A172 (cell line): ENCODE measurements at regions not wholly inside any gene's neighbourhood (a gene's known extent, or its start where the extent isn't known, plus 50 kb on each side); places are given as distances from the start of the nearest gene placed in this dataset.
A peak's percentile ranks its signal among the peaks of the same experiment; 100 is the strongest.

Experiments
- DNase-seq: peaks from one replicate; pipeline ENCODE4 v3.0.0-alpha.2; 2015; ENCODE audit warnings: low spot score

DNA sequence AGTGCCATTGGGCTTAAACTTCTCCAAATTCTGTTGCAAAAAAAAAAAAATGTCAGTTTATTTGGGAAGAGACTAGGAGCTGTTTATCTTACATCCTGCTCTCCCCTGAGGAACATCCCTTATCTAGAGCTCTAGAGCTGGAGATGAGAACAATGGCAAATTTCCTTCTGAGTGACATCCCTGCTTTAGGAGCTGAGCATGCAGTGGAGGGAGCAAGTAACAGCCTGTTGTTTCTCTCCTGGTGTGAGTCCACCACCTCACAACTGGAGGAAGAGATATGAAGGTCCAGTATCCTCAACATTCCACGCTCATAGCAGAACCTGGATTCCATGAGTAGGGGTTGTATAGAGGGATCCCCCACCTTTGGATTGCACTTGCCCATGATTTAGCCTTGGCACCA is 676.4 kb downstream of the PCDH18 start:
- DNase-seq, result no peak

GRCh38 chr4:136850446-136850845 is 681.8 kb downstream of the PCDH18 start:
- no peak for DNase-seq

- DNase-seq, result no peak
These were observed 684.2 kb downstream of the PCDH18 start for GRCh38 chr4:136847881-136848621.

GRCh38 chr4:136841526-136841925 is 690.8 kb downstream of the PCDH18 start:
- no peak for DNase-seq

GRCh38 chr4:136838607-136839006 is 693.7 kb downstream of the PCDH18 start:
- DNase-seq, result no peak

GRCh38 chr4:136831553-136831952 is 700.7 kb downstream of the PCDH18 start:
- DNase-seq, result no peak

DNA sequence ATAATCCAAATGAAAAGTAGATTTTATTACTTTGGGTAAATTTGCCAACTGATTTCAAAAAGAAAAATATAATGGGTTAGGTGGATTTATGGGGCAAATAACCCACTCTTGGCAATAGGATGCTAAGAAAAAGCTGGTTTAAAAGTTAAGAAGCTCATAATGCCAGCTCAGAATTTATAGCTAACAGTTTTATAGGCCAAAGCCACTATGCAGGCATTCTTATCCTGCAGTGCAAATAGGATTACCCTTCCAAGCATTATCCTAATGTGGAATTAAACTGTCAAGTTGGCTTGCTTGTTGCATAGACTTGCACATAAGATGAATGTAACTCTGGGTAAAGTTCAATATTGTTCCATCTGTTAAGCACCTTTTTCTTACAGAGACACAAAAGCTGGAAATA is 703.0 kb downstream of the PCDH18 start:
- DNase-seq, result no peak

GRCh38 chr4:136823020-136823419 is 709.3 kb downstream of the PCDH18 start:
- DNase-seq, result no peak

GRCh38 chr4:136818811-136819330 is 713.4 kb downstream of the PCDH18 start:
- DNase-seq, result peak; percentile 14

DNA sequence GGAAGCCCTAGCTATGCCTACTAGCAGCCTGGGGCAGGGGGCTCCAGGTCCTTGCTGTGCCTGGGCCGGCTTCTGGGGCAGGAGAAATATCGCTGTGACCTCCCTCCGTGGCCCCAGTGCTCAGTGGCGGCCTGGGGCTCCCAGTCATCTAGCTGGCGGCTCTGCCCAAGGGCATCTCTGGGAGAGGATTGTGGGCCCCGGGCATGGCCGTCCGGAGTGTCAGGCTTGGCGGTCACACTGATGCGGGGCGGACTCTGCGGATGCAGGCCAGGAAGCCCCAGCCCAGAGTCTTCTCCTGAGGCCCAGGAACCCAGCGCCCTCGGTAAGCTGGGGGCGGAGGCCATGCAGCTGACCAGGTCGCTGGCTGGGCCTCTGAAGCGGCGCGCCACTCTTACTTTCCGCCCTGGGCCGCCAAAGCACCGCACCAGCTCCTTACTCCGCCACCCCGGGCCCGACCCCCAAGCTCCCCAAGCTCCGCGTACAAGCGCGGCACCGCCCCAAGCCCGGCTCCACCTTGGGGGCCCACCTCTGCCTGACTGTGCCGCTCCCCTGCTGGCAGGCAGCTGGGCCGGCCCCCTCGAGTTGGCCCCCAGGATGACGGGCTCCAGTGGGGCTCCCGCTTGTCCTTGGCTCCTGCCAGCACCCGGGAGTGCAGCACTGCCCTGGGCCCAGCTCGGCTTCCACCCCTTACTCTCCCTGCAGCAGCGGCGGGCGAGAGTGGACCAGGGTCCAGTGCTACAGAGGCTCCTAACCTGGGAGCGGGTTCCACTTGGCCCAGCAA is 720.0 kb downstream of the PCDH18 start:
- no peak for DNase-seq

DNA sequence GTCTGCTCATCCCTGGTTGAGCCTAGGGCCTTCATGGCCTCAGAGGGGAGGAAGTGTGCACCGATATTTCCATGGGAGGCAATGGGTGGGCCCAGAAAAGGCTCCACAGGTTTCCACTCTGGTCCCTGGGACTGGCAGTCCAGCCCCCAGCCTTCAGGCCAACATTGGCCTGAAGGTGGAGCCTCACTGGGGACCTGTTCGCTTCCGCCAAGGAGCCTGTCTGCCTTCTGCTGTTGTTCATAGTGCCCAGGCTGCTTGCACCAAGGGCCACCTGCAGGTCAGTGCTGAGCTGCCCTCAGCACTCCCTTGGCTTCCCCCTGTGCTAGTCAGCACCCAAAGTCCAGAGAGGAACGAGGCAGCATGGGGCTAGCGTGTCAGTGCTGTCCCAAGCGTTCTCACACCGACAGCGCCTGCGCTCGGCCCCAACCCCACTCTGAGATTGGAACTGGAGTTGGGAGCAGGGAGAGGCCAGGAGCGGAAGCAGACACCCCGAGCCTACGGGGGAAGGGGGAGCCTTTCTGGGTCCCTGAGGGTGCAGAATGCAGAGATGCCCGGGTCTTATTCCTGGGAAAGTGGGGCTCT is 720.7 kb downstream of the PCDH18 start:
- DNase-seq, result no peak

DNA sequence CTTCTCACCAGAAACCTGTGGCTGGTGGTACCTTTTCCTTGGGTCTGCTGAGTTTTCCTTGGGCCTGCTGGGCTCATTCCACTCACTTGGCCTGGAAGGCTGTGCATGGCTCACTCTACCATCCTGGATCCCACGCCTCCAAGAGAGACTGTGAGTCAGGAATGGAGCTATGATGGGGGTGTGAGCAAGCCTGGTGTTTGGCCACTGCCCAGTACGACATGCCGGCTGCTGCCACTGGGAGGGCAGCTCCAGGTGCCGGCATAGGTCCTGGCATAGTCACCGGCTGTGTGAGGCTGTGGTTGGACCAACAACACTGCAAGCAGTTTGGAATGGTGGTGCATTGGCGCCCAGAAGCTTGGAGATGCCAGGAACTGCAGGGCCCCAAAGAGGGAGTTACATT is 721.7 kb downstream of the PCDH18 start:
- DNase-seq, result peak; percentile 26

DNA sequence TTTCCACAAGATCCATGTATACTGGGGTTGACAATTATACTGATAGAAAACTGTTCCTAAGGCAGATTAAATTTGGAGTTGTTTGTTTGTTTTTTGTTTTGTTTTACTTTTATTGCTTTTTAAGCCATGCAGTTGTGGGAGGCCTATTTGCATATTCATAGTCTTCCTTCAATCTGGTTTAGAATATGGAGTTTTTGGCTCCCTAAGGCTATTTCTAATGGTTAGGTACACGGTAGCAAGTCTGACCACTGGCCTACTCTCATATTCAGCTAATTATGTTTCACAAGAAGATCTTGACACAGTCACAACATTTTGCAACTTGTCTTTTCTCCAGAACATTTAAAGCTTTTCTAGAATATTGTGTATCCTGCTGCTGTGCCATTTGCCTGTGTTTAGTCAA is 725.5 kb downstream of the PCDH18 start:
- DNase-seq, result no peak

- DNase-seq, result no peak
These were observed 726.7 kb downstream of the PCDH18 start for GRCh38 chr4:136805617-136806016.

- no peak for DNase-seq
These were observed 728.9 kb downstream of the PCDH18 start for GRCh38 chr4:136803433-136803832.

DNA sequence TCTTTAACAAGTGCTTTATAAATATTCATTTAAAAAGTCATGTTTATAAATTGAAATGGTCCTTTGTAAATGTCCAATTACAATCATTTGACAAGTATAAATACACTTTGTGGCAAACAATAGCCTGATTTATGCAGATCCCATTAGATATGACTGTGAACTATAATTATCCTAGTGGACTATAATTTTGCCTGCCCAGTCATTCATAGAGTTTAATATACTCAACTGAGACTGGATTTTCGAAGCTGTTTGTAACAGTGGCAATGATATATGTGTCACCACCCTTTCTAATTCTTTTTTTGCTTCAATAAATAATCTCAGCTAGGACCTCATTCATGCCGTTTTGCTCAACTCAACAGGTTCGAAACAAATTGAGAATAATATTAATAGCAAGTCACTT is 732.0 kb downstream of the PCDH18 start:
- no peak for DNase-seq

DNA sequence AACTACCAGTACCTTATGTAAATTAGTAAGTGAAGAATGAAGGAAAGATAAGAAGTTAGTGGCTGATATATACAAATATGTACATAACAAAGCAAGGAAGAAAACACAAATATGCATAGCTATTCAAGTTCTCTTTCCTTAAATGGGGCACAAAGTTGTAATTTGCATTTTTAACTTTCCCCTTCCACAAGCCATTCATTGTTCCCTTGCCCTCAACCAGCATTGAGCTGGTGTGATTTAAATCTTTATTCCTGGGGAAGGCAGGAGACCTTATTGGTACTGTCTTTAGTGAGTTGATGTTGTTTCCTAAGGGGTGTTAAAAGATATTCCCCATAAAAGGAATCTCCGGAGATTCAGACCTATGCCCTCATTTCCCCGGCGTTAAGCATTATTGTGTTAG is 735.3 kb downstream of the PCDH18 start:
- no peak for DNase-seq

GRCh38 chr4:136793848-136794247 is 738.4 kb downstream of the PCDH18 start:
- DNase-seq, result no peak

DNA sequence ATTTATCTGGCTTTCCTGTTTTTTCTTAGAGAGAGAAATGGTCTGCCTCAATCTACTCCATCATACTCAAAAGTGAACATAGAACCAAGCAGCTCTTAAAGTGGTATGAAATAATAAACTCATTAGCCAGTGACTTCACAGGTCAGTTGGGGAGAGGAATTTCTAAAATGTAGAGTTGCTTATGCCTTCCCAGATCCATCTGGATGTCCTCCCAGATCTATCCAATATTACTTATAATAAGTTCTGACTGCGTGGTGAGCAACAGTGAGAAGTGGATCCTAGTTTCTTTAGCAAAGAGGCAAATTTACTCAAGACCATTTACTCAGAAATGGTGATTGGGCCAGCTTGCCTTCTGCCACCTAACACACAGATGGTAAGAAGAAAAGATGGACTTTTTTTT is 748.0 kb downstream of the PCDH18 start:
- DNase-seq, result no peak

GRCh38 chr4:136769717-136770116 is 762.6 kb downstream of the PCDH18 start:
- no peak for DNase-seq

GRCh38 chr4:136768925-136769275 is 763.4 kb downstream of the PCDH18 start:
- no peak for DNase-seq

- DNase-seq, result no peak
These were observed 763.9 kb downstream of the PCDH18 start for GRCh38 chr4:136768213-136768924.
